ENCODE measurements at regions not wholly inside any gene's neighbourhood (a gene's known extent, or its start where the extent isn't known, plus 50 kb on each side); places are given as distances from the start of the nearest gene placed in this dataset.
"Not testable (repeated sequence)": the region's sequence is repeated elsewhere in the genome, so short reads cannot be mapped to it uniquely, and the experiment has no call there.

DNA sequence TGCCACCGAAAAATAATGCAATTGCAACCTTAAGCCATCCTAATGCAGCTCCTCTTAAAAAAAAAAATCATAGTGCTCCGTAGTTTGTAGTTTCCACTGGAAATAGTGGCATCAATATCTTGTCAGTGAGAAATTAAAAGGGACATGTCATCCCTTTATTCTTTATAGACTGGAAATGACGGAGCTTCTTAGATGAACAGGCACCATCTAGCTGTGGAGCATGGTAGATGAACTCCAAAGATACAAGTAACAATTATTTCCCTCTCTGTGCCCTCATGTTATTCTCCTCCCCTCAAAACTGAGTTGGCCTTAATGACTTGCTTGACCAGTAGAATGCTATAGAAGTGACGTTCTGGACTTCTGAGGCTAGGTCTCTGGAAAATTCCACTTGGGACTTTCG, 268.1 kb upstream of the SPTLC3 start:
- no peak for DNase-seq

DNA sequence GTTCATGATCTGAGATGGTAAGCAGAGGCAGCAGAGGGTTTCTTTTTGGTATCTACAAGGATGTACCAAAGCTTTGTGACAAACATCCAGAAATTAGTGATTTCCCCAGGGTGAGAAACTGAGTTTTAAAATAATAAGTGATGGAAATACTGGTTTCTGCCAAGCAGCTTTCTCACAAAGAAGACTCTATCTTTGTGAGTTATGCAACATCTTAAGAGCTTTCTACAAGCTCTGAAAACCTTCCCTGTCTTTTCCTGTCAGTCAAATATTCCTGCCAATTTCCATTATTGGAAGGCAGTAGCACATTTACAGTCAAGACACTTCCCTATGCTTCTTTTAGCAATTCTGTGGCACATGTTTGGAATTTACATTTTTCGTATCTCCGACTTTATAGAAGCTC, 264.7 kb upstream of the SPTLC3 start:
- no peak for DNase-seq

DNA sequence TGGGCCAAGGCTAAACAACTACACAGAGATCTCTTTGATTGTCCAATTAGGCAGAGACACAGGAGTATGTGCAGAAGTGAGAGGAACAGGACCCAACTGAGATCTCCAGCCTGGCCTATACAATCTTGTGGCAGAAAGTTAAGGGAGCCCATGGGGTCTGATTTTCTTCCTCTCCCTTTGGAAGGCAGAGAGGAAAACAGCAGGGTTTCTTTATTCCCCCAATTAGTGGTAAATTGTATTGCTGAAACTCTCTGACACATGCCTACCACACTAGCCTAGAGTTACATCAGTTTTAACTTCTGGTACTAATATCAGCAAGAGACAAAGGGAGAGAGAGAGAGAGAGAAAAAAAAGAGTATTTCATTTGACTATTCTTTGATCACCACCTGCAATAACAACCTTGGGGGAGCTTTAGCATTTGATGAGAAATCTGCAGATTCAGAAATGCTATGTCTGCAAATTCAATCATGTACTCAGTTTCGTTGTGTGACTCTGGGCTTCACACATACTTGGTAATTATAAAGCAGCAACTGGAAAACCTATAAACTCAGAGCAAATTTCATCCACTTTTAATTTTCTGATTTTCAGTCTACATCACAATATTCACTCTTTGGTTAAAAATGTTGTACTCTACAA, 260.3 kb upstream of the SPTLC3 start:
- DNase-seq: no peak

DNA sequence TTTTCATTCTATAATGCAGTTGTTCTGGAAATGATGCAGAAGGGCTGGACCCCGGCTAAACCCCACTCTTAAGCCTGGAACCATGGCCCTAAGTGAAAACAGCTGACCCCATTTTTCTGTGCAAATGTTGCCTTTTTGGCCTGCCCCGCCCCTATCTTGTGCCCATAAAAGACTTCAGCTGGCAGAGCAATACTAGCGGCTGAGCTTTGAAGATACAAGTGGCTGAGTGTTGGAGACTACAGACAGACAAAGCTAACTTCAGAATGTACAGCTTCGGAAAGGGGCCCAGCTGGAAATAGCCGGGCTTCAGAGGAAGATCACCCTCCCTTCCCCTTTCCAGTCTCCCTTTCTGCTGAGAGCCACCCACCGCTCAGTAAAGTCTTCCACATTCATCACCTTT, 258.6 kb upstream of the SPTLC3 start:
- DNase-seq: no peak

DNA sequence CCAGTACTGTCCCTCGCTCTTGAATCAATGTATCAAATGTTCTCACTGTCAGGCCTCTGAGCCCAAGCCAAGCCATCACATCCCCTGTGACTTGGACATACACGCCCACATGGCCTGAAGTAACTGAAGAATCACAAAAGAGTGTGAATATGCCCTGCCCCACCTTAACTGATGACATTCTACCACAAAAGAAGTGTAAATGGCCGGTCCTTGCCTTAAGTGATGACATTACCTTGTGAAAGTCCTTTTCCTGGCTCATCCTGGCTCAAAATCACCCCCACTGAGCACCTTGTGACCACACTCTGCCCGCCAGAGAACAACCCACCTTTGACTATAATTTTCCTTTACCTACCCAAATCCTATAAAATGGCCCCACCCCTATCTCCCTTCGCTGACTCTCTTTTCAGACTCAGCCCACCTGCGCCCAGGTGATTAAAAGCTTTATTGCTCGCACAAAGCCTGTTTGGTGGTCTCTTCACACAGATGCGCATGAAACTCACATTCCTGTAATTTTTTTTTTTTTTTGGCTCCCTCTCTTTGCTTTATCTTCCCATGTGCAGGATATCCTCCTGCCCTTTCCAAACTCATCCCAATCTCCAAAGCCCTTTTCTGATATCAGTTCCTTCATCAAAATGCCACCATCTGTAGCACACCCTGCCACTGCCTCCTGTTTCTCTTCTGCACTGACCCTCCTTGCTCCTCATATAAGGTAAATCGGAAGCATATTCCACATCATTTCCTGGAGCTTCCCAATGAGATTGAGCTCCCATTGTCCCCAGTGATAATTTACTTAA, 255.7 kb upstream of the SPTLC3 start:
- DNase-seq: not testable (repeated sequence)

DNA sequence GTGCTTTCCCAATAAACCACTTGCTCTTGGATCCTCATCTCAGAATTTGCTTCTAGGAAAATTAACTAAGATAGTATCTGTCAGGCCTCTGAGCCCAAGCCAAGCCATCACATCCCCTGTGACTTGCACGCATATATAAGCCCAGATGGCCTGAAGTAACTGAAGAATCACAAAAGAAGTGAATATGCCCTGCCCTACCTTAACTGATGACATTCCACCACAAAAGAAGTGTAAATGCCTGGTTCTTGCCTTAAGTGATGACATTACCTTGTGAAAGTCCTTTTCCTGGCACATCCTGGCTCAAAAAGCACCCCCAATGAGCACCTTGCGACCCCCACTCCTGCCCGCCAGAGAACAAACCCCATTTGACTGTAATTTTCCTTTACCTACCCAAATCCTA, 255.0 kb upstream of the SPTLC3 start:
- not testable (repeated sequence) for DNase-seq

DNA sequence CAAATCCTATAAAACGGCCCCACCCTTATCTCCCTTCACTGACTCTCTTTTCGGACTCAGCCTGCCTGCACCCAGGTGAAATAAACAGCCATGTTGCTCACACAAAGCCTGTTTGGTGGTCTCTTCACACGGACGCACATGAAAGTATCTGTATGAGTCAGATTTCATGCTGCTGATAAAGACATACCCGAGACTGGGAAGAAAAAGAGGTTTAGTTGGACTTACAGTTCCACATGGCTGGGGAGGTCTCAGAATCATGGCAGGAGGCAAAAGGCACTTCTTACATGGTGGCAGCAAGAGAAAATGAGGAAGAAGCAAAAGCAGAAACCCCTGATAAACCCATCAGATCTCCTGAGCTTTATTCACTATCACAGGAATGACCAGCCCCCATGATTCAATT, 249.3 kb upstream of the SPTLC3 start:
- not testable (repeated sequence) for DNase-seq

DNA sequence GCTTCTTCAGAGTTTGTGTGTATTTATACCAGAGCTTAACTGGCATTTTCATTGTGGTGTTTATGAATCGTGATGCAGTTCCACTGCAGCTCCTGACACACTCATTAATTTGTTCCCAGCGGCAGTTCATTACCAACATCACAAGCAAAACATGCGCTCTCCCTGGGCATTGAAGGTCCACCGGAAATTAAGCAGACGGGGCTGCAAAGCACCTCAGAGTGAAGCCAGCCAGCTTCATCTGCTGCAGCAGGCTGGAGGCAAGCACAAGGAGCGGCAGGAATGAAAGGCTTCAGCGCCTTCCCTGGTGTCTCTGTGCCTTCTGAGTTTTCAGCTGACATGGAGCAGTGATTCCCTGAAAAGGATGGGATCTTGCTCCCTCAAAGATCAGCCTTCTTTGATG, 246.0 kb upstream of the SPTLC3 start:
- peak; percentile 27 for DNase-seq

DNA sequence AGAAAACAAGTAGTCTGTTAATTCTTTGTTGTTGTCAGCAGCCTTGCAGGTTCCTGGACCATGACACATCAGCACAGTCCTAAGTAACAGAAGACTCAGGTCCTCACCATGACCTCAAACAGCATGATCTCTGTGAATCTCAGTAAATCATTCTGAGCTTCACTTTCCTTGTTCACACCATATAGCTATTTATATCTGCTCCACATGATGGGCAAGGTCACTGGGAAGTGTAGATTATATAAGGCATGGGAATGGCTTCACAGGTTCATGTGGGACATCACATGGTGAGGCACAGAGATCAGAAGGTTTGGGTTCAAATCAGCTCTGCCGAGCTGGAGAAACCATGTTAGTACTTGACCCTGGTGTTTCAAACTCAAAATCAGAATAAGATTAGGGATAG, 245.4 kb upstream of the SPTLC3 start:
- no peak for DNase-seq

DNA sequence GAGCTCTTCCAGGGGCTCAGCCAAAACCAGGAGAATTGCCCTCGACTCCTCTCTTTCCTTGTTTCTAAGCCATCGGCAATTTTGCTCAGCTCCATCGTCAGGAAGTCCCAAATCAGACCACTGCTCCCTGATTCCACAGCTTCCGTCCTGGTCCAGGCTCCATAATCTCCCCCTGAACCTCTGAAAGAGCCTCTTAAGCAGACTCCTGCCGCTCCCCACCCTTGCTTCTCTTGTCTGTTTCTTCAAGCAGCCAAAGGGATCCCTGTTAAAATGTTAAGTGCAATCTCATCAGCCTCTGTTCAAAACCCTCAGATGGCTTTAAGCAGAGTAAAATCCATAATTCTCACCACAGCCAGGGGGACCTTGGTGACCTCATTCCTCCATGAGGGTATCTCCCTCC, 244.7 kb upstream of the SPTLC3 start:
- no peak for DNase-seq

DNA sequence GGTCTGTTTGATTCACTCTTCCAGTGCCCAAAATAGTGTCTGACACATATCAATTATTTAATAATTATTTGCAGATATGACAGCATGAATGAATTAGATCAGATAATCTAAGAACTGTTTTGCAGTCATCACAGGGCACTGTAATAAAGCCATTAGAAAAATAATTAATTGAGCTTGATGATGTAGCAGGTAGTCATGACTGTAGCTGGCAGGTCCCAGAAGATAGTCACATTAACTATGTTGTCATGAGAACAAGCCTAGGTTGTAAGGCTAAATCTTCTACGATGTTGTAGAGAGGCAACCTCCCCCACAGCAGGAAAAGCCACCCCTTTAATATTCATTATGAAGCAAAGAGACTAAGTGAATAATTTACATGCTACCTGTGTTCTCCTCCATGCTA, 243.9 kb upstream of the SPTLC3 start:
- DNase-seq: no peak

DNA sequence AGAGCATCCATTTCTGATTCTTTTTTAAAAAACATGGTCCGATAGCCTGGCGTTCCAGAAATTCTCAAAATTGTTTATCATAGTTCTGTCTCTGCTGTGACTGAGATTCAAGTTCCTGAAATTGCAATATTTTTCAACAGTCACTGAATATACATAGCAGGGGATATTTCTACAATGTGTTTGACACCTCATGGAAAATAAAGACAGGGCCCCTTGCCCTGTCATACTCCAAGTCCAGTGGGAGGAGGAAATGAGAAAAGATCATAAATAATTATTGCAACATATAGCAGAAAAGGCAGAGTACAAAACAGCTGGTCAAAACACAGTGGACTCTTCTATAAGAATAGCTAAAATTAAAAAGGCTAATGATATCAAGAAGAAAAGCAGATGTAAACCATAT, 234.8 kb upstream of the SPTLC3 start:
- no peak for DNase-seq

DNA sequence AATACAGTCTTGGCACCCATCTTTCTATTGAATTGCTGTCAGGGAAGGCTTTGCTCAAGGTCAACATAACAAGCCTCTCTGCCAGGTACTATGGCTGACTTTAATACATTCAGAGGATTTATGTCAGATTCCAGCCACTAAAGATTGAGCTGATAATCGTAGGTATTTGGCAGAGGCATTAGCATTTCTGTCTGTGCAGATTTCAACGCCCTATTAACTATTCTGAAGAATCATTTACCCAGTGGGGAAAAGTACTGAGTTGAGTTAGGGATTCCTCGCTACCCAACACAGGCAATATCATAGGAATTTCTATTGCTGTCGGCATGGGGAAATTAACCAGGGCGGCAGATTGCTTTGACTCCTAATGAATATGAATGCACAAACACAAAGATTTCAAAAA, 233.7 kb upstream of the SPTLC3 start:
- DNase-seq: peak; percentile 31

DNA sequence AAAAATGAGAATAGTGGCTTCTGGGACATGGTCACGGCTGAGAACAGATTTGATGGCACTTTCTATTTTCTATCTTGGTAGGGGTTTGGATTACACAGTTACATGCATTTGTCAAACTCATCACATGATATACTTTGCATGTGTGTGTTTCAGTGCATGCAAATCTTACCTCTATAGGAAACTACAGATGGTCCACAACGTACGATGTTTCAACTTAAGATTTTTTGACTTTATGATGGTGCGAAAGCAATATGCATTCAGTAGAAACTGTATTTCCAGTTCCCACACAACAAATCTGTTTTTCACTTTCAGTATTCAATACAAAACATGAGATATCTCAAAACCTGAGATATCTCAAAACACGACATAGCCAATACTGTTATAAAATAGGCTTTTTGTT, 231.8 kb upstream of the SPTLC3 start:
- DNase-seq: no peak

DNA sequence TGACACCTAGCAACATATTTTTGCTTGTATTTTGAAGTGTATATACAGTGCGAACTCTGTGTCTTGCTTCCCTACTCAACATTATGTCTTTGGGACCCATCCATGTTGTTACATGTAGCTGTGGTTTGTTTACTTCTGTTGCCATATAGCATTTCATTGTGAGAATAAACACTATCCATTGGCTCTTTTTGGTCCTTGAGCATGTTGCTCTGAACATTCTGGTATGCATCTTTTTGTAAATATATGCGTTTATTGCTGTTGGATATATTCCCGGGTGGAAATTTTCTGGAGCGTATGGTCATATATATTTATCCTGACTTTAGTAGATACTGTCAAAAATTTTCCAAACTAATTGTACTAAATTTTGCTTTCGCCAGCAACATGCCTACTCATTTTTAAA, 222.5 kb upstream of the SPTLC3 start:
- no peak for DNase-seq

DNA sequence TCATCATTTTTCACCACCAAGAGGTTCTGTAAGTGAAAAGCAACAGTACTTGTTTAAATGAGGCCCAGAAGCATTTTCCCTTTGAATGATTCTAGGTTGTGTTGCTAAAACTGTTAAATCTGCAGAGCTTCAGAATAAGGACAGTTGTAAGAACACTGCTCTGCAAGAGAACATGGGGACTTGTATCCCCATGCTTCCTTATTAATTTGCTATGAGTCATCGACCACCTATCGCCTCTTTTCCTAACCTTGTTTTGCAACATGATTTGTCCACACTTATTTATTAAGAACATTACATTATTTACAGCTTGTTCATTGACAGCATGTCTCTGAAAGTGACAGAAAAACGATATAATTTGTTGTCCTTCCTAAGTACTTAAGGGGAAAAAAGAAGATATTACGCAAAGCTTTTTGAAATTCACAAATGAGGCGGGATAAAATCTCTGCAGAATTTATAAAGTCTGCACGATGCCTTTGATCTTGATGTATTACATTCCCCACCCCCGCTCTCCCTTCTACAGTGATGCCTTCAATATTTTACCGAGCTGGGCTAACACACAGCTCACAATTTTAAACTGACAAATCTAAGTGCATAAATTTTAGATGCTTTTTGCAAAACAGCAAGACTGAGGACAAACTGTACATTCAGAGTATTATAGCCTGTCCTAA, 220.0 kb upstream of the SPTLC3 start:
- no peak for DNase-seq

DNA sequence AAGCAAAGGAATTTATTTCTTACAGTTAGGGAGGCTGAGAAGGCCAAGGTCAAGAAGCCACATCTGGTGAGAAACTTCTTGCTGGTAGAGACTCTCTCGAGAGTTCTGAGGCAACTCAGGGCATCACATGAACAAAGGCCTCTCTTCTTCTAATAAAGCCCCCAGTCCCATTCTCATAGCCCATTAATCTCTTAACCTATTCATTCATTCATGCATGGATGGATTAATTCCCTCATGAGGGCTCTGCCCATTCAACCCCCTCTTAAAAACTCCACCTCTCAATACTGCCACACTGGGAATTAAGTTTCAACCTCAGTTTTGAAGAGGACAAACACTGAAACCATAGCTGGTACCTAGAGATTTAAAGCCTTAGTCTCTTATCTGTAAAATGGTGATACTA, 217.9 kb upstream of the SPTLC3 start:
- no peak for DNase-seq

DNA sequence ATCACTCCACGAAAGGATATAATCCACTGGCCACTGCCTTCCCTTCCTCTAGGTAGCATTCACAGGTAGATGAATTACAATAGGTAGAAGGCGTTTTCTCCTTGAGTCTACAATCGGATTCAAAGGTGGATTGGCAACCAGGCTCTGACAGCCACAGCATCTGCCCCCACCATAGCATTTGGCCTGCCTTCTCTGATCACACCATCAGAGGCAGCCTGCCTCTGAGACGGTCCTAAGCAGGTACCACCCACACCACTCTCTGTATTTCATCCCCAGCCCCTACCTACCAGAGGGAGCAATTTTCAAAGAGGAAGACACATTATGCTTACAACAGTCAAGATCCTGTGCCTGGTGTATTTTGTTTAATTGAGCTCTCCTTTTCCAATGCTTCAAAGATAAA, 210.5 kb upstream of the SPTLC3 start:
- no peak for DNase-seq

DNA sequence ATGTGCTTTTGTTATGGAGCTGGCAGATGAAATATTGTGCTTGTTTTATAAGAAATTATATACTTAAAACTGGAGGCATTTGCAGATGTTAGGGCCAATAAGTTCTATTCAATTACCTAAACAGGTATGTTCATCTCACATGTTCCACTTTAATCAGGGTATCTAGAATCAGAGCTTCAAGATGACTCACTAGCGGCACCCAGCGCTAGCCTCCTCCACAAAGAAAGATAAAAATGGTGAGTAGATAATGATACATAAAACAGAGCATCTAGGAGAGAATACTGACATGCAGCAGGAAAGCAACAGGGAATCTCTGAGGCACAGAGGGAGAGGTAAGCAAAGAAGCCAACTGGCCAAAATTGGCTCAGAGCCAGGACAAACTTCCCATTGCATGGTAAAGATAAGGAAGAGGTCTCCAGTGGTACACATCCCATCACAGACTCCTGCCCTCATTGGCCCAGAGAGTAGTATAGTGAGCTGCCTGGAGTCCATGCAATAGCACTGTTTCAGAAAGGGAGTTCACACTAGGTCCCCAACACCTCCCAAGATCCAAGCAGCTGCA, 200.7 kb upstream of the SPTLC3 start:
- no peak for DNase-seq

DNA sequence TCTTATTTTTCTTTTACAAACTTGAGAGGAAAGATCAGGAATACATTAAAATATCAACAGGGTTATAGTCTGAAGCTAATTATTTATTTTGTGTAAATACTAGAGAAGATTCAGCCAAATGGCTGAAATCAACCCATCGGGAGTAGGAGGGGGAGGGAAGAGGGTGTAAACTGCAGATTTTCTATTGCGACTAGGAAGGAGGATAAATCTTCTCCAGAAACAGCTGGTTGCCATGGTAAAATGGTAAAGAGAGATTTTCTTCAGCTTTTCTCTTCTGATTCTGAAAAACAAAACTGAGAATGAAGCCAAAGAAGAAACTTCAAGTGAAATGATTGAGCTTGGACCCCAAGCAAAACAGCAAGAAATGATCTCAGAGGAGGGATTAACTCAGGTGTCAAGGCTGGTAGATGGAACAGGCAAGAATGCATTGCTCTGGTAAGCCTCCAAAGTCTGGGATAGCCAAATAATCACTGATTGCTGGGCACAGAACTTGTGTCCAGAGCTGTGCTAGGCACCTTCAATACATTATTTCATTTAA, 193.5 kb upstream of the SPTLC3 start:
- DNase-seq: no peak

DNA sequence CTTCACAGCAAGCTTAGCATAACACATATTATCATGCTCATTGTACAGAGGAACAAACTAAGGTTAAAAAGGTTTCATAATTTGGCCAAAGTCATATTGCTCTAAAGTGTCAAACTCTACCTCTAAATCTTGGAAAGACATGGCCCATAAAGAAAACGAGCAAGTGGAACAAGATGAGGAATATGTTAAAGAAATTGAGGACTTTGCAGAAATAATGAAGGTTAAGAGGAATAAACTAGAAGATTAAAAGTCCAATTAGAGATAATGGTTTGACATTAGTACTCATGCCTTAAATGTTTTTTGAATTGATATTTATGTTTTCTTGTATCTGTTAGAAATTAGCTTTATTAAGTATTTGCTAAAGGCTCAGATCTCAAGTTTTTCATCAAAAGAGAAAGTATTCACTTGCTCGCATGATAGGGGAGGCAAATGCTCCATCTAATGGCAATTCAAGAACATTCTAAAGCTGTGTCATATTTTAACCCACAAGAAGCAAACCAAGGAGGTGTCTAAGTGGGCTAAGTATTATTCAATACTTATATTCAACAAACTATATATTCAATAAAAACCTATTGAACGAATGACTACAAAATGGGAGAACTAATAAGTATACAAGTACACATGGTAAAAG, 192.9 kb upstream of the SPTLC3 start:
- DNase-seq: no peak

DNA sequence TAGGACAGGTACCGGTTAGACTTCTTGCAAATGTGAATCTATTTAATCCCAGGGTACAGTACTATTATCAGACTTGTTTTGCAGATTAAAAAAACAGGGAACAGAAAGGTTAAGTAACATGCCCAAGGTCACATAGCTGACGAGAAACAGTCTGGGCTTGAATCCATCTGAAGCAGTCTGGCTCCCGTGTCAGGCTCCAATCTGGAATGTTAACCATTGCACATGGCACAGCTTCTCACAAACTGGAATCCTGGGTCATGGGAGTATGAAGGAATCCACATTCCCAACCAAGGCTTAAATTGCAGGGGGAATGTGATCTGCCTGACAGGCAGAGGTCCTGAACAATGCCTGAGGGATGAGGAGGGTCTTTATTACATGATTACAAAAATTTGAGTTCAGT, 187.5 kb upstream of the SPTLC3 start:
- no peak for DNase-seq

DNA sequence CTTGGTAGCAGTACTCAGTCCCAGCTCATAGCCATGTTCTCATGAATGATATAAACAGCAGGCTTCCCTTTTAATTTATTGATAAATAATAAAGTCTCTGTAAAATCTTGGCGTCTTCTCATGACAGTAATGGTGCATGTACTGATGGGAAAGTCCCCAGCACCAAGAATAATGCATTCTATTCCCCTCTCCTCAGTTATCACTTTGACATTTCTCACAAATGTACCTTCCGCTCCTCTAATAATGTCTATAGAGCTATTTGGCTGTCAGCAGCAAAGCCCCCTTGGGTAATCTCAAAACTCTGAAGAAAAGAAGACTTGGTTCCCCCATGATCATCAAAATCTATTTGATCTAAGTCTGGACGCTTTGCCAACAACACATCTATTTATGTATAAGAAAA, 185.0 kb upstream of the SPTLC3 start:
- DNase-seq: no peak

All from right kidney (tissue), 1 donor.